Kidney (tissue), 13 donors: ENCODE measurements at regions not wholly inside any gene's neighbourhood (a gene's known extent, or its start where the extent isn't known, plus 50 kb on each side); places are given as distances from the start of the nearest gene placed in this dataset.

Experiments
- DNase-seq, 5 donors: peaks; one replicate each; pipeline ENCODE4 v3.0.0-alpha.2; 2013 to 2020
- FAIRE-seq: peaks from 2 replicates; lab custom pipeline; 2012; peaks lifted over from hg19 to GRCh38; lab: Jason Lieb, UNC
- H3K27ac ChIP-seq, 2 donors: one replicate each; pipeline ENCODE4 v1.7.0; 2013; ENCODE audit warnings: low read depth in 2 of 2, low read length in 2 of 2, inconsistent platforms in 1 of 2
- H3K27me3 ChIP-seq: one replicate; pipeline ENCODE4 v1.7.1; 2013; ENCODE audit warnings: low read length, inconsistent platforms; ENCODE audit not compliant: control insufficient read depth, insufficient read depth
- H3K36me3 ChIP-seq, 3 donors: one replicate each; pipeline versions ENCODE4 v1.7.0 to v1.7.1; 2013; ENCODE audit warnings: low read length in 3 of 3, control low read depth in 1 of 3, inconsistent platforms in 1 of 3; ENCODE audit not compliant: insufficient read depth in 3 of 3, control insufficient read depth in 2 of 3
- H3K4me1 ChIP-seq, 3 donors: one replicate each; pipeline versions ENCODE4 v1.7.0 to v1.7.1; 2013; ENCODE audit warnings: low read length in 3 of 3, inconsistent platforms in 1 of 3, low read depth in 1 of 3; ENCODE audit not compliant: control insufficient read depth in 2 of 3, insufficient read depth in 2 of 3
- H3K4me3 ChIP-seq, 3 donors: one replicate each; pipeline versions ENCODE4 v1.7.0 to v1.8.1; 2013; ENCODE audit warnings: low read length in 3 of 3, control low read depth in 1 of 3, inconsistent platforms in 1 of 3
- H3K9ac ChIP-seq, 3 donors: one replicate each; pipeline versions ENCODE4 v1.7.0 to v1.7.1; 2013; ENCODE audit warnings: low read length in 3 of 3, control low read depth in 1 of 3, inconsistent platforms in 1 of 3
- H3K9me3 ChIP-seq, 3 donors: one replicate each; pipeline versions ENCODE4 v1.7.0 to v1.7.1; 2013; ENCODE audit warnings: low read length in 3 of 3, control low read depth in 1 of 3, inconsistent platforms in 1 of 3; ENCODE audit not compliant: control insufficient read depth in 2 of 3, insufficient read depth in 1 of 3
- CTCF ChIP-seq: IDR thresholded peaks from 3 replicates; pipeline ENCODE4 v1.5.1; 2012; ENCODE audit warnings: mild to moderate bottlenecking, moderate library complexity, borderline replicate concordance; ENCODE audit not compliant: insufficient read depth; ENCODE audit errors: extremely low read depth
- intact Hi-C: fragments of 100-400 bp; cut with DNase I; formaldehyde crosslinking; loops from one replicate; pipeline ENCODE4 v1.11.1; 2022
- donor health status: control.
- donor health status: control.
- donor health status: control.
- donor health status: control.
- donor health status: control.
- donor health status: DM: yes; HTN: yes; CAD: no.
- donor health status: Normal renal cell carcinoma (clear cell type).

- no peak overlapping the region for H3K9ac ChIP-seq
Measured at GRCh38 chr13:80001510-80001842, 339.4 kb downstream of the SPRY2 start.

GRCh38 chr13:80000684-80001509 is 340.0 kb downstream of the SPRY2 start:
- Histone ChIP-seq H3K27me3 (no peaks in the 10 kb centered on the region), H3K9me3 (no peaks in the 10 kb centered on the region), H3K9ac (no peak overlapping the region), H3K27ac (no peak overlapping the region), H3K36me3 (no peaks in the 10 kb centered on the region), H3K4me3 (no peak overlapping the region), H3K4me1 (no peaks in the 10 kb centered on the region)
- intact Hi-C loops = no loop called here
- DNase-seq (no peak), FAIRE-seq (no peak)
- TF ChIP-seq CTCF = no peak

More at GRCh38 chr13:80001510-80001842, 339.4 kb downstream of the SPRY2 start:
- Histone ChIP-seq H3K27me3 (no peaks in the 10 kb centered on the region), H3K27ac (no peak overlapping the region), H3K9me3 (no peaks in the 10 kb centered on the region), H3K4me3 (no peak overlapping the region), H3K36me3 (no peaks in the 10 kb centered on the region), H3K4me1 (no peaks in the 10 kb centered on the region)
- intact Hi-C loops = no loop called here
- DNase-seq (no peak), FAIRE-seq (no peak)
- TF ChIP-seq CTCF = no peak

DNA sequence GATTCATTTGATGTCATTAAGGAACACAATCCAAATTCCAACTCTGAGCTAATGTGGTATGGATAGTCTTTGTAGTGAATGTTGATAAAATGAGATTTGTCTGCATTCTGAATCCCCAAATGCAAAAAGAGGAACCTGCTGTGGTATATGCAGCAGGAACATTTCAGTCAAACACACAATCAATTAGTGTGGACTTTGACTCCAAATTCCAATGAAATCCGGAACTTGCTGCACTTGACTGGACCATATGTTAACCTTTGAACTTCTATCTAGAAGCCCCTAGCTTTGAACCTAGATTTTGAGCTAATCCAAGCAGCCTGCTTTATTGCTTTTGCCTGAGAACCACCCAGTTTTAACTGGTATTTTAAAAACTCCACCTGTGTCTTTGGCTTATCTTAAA is 341.3 kb downstream of the SPRY2 start:
- no peak for FAIRE-seq
- intact Hi-C loops = no loop called here

More for the DNA sequence above, 341.3 kb downstream of the SPRY2 start:
- Histone ChIP-seq H3K36me3 (no peaks in the 10 kb centered on the region), H3K27ac (no peak overlapping the region), H3K4me1 (no peaks in the 10 kb centered on the region), H3K27me3 (no peaks in the 10 kb centered on the region), H3K9me3 (no peaks in the 10 kb centered on the region), H3K4me3 (no peak overlapping the region), H3K9ac (no peak overlapping the region)
- no peak for DNase-seq
- no peak for TF ChIP-seq CTCF
